Effector CD4-positive, alpha-beta T cell (primary cell): ENCODE measurements at regions not wholly inside any gene's neighbourhood (a gene's known extent, or its start where the extent isn't known, plus 50 kb on each side); places are given as distances from the start of the nearest gene placed in this dataset.
"Not testable (repeated sequence)": the region's sequence is repeated elsewhere in the genome, so short reads cannot be mapped to it uniquely, and the experiment has no call there.

ENCODE experiments used
- DNase-seq: peaks from one replicate; pipeline ENCODE4 v3.0.0-alpha.2; 2020

- no peak for DNase-seq
Measured at GRCh38 chr1:66462313-66462712, 71.6 kb upstream of the SGIP1 start.

GRCh38 chr1:66464351-66464750 is 69.6 kb upstream of the SGIP1 start:
- DNase-seq = no peak

GRCh38 chr1:66464802-66465201 is 69.2 kb upstream of the SGIP1 start:
- DNase-seq = no peak

- not testable (repeated sequence) for DNase-seq
Measured at GRCh38 chr1:66466695-66467094, 67.3 kb upstream of the SGIP1 start.

- no peak for DNase-seq
Measured at GRCh38 chr1:66468722-66469121, 65.2 kb upstream of the SGIP1 start.

- DNase-seq = no peak
Measured at GRCh38 chr1:66475940-66476339, 58.0 kb upstream of the SGIP1 start.

- no peak for DNase-seq
Measured at GRCh38 chr1:66476774-66477173, 57.2 kb upstream of the SGIP1 start.

- DNase-seq = no peak
Measured at GRCh38 chr1:66478116-66478515, 55.8 kb upstream of the SGIP1 start.

- no peak for DNase-seq
Measured at GRCh38 chr1:66480162-66480561, 53.8 kb upstream of the SGIP1 start.

- DNase-seq = not testable (repeated sequence)
Measured at GRCh38 chr1:66481215-66481614, 52.7 kb upstream of the SGIP1 start.
